Gastroesophageal sphincter (tissue), 3 donors: ENCODE measurements at regions not wholly inside any gene's neighbourhood (a gene's known extent, or its start where the extent isn't known, plus 50 kb on each side); places are given as distances from the start of the nearest gene placed in this dataset.

Experiments
- CTCF ChIP-seq, 4 experiments: fragments of 200-600 bp in 2 of 4; fragments of 450-650 bp in 2 of 4; sonication (generic) in 1 of 4; IDR thresholded peaks; one replicate each; pipeline ENCODE4 v1.5.1; 2017 to 2019; ENCODE audit warnings: antibody characterized with exemption in 4 of 4, mild to moderate bottlenecking in 2 of 4, moderate library complexity in 2 of 4
- EP300 ChIP-seq: sonication (generic); formaldehyde crosslinking; IDR thresholded peaks from one replicate; pipeline ENCODE4 v1.6.1; 2017; ENCODE audit warnings: antibody characterized with exemption, mild to moderate bottlenecking
- POLR2A ChIP-seq, 2 donors: fragments of 450-650 bp; IDR thresholded peaks; one replicate each; pipeline ENCODE4 v1.6.1; 2017; ENCODE audit warnings: antibody characterized with exemption in 2 of 2, mild to moderate bottlenecking in 2 of 2, moderate library complexity in 1 of 2
- POLR2AphosphoS5 ChIP-seq: sonication (generic); formaldehyde crosslinking; IDR thresholded peaks from one replicate; pipeline ENCODE4 v1.6.1; 2017; ENCODE audit warnings: antibody characterized with exemption

- no peak for TF ChIP-seq CTCF (IDR thresholded peaks at IDR 0.05)
- TF ChIP-seq POLR2A (IDR thresholded peaks at IDR 0.05): no peak
- no peak for TF ChIP-seq EP300
- TF ChIP-seq POLR2AphosphoS5: no peak
These were observed 585.2 kb upstream of the TUSC1 start for GRCh38 chr9:26263478-26263877.
